Liver (tissue), 8 donors: ENCODE measurements at regions not wholly inside any gene's neighbourhood (a gene's known extent, or its start where the extent isn't known, plus 50 kb on each side); places are given as distances from the start of the nearest gene placed in this dataset.

Experiments used
- DNase-seq: peaks from one replicate; pipeline ENCODE4 v3.0.0-alpha.2; 2017; ENCODE audit warnings: low spot score
- H3K27ac ChIP-seq, 2 donors: one replicate each; pipeline ENCODE4 v1.7.0; 2013; ENCODE audit warnings: inconsistent platforms in 2 of 2, low read length in 2 of 2, control low read depth in 1 of 2, low read depth in 1 of 2, mild to moderate bottlenecking in 1 of 2
- H3K27me3 ChIP-seq, 4 donors: one replicate each; pipeline versions ENCODE4 v1.6.1 to v1.7.0; 2013; ENCODE audit warnings: low read length in 3 of 4, inconsistent platforms in 1 of 4, mild to moderate bottlenecking in 1 of 4, moderate library complexity in 1 of 4; ENCODE audit not compliant: control insufficient read depth in 4 of 4, insufficient read depth in 4 of 4
- H3K36me3 ChIP-seq, 4 donors: one replicate each; pipeline versions ENCODE4 v1.6.1 to v1.7.0; 2013; ENCODE audit warnings: low read length in 3 of 4, mild to moderate bottlenecking in 3 of 4, low read depth in 1 of 4, moderate library complexity in 1 of 4; ENCODE audit not compliant: control insufficient read depth in 4 of 4, insufficient read depth in 3 of 4
- H3K4me1 ChIP-seq, 4 donors: one replicate each; pipeline versions ENCODE4 v1.6.1 to v1.7.0; 2013; ENCODE audit warnings: low read length in 3 of 4, mild to moderate bottlenecking in 3 of 4, moderate library complexity in 1 of 4; ENCODE audit not compliant: control insufficient read depth in 4 of 4, insufficient read depth in 4 of 4
- H3K4me3 ChIP-seq, 3 donors: one replicate each; pipeline versions ENCODE4 v1.6.1 to v1.7.0; 2013; ENCODE audit warnings: low read length in 3 of 3, control low read depth in 1 of 3, low read depth in 1 of 3, mild to moderate bottlenecking in 1 of 3
- H3K9ac ChIP-seq, 2 donors: one replicate each; pipeline ENCODE4 v1.7.0; 2013; ENCODE audit warnings: low read length in 2 of 2, mild to moderate bottlenecking in 2 of 2, moderate library complexity in 2 of 2, control low read depth in 1 of 2, low read depth in 1 of 2
- H3K9me3 ChIP-seq, 4 donors: one replicate each; pipeline versions ENCODE4 v1.6.1 to v1.7.0; 2013; ENCODE audit warnings: low read length in 3 of 4; ENCODE audit not compliant: control insufficient read depth in 4 of 4
- EGR1 ChIP-seq, 2 donors: IDR thresholded peaks; 2 replicates each; pipeline ENCODE4 v1.6.1; 2016 to 2018; ENCODE audit warnings: antibody characterized with exemption in 2 of 2, low read depth in 2 of 2
- FOXA1 ChIP-seq: IDR thresholded peaks from 2 replicates; pipeline ENCODE4 v1.6.1; 2016; ENCODE audit warnings: antibody characterized with exemption
- FOXA2 ChIP-seq: IDR thresholded peaks from 2 replicates; pipeline ENCODE4 v1.6.1; 2016; ENCODE audit warnings: antibody characterized with exemption
- GABPA ChIP-seq, 2 donors: IDR thresholded peaks in 1 of 2; conservative IDR thresholded peaks in 1 of 2; 2 replicates each; pipeline ENCODE4 v1.6.1; 2016; ENCODE audit warnings: antibody characterized with exemption in 2 of 2, mild to moderate bottlenecking in 1 of 2, moderate library complexity in 1 of 2
- HNF4A ChIP-seq, 2 donors: conservative IDR thresholded peaks; 2 replicates each; pipeline ENCODE4 v1.6.1; 2016; ENCODE audit warnings: antibody characterized with exemption in 2 of 2, mild to moderate bottlenecking in 2 of 2
- HNF4G ChIP-seq: IDR thresholded peaks from 2 replicates; pipeline ENCODE4 v1.6.1; 2016; ENCODE audit warnings: antibody characterized with exemption
- JUND ChIP-seq, 2 donors: IDR thresholded peaks; 2 replicates each; pipeline ENCODE4 v1.6.1; 2016; ENCODE audit warnings: antibody characterized with exemption in 2 of 2
- NR2F2 ChIP-seq: IDR thresholded peaks from 2 replicates; pipeline ENCODE4 v1.6.1; 2016; ENCODE audit warnings: antibody characterized with exemption
- RAD21 ChIP-seq, 2 donors: IDR thresholded peaks; 2 replicates each; pipeline ENCODE4 v1.6.1; 2016; ENCODE audit warnings: antibody characterized with exemption in 2 of 2, mild to moderate bottlenecking in 2 of 2
- RXRA ChIP-seq, 2 donors: IDR thresholded peaks; 2 replicates each; pipeline ENCODE4 v1.6.1; 2017 to 2018; ENCODE audit warnings: antibody characterized with exemption in 2 of 2, mild to moderate bottlenecking in 1 of 2
- SP1 ChIP-seq: IDR thresholded peaks from 2 replicates; pipeline ENCODE4 v1.6.1; 2018; ENCODE audit warnings: antibody characterized with exemption, mild to moderate bottlenecking
- TAF1 ChIP-seq: conservative IDR thresholded peaks from 2 replicates; pipeline ENCODE4 v1.6.1; 2016; ENCODE audit warnings: antibody characterized with exemption, mild to moderate bottlenecking
- YY1 ChIP-seq: IDR thresholded peaks from 2 replicates; pipeline ENCODE4 v1.6.1; 2016; ENCODE audit warnings: antibody characterized with exemption, mild to moderate bottlenecking
- WGBS: extraction: QIAGEN DNeasy Blood & Tissue Kit; methylation state at CpG from one replicate; pipeline ENCODE4 v1.1.7; 2013; 5-methylcytosine and 5-hydroxymethylcytosine counted together
- TF ChIP-seq, protein P1 (sequence below): IDR thresholded peaks from 2 replicates; pipeline ENCODE4 v1.6.1; 2016; ENCODE audit warnings: antibody characterized with exemption, mild to moderate bottlenecking
- TF ChIP-seq, protein P2 (sequence below): IDR thresholded peaks from 2 replicates; pipeline ENCODE4 v1.6.1; 2016; ENCODE audit warnings: antibody characterized with exemption
- TF ChIP-seq, protein P3 (sequence below): IDR thresholded peaks from 2 replicates; pipeline ENCODE4 v1.6.1; 2016; ENCODE audit warnings: antibody characterized with exemption
- TF ChIP-seq, protein P4 (sequence below): fragments of 150-350 bp; IDR thresholded peaks from 2 replicates; pipeline ENCODE4 v1.5.1; 2017; ENCODE audit warnings: improper control_type of control experiment, low read depth, low read length; ENCODE audit not compliant: missing input control
- TF ChIP-seq, protein P5 (sequence below): IDR thresholded peaks from 2 replicates; pipeline ENCODE4 v1.6.1; 2016; ENCODE audit warnings: antibody characterized with exemption
- donor health status: healthy.
- donor health status: healthy.
- donor health status: healthy.
- donor health status: healthy.
- donor health status: healthy.

DNA sequence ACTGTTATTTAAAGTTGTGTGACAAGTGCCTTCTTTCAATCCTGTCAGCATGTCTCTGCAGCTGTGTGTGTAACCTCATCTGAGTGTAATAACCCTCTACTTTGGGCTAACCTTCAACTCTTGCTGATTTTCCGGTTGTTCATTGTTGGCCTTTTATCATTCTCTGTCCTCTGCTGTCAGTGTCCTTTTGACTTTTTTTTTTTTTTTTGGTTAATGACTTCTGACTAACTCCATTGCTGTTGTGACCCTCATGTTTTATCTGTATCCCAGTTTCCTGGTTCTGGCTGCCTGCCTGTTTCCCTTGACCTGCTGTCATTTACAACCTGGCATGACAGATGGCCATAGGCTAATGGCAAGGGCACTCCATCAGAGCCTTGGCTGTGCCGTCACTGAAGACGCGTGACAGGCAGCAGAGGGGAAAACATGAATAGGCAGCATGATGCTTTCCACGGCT lies 145.7 kb upstream of the MAN1A1 start:
- Histone ChIP-seq H3K9me3 (no peaks in the 10 kb centered on the region), H3K36me3 (no peaks in the 10 kb centered on the region), H3K4me3 (no peak overlapping the region), H3K27me3 (no peaks in the 10 kb centered on the region), H3K27ac (peak overlapping the region; percentile 65 to 72), H3K9ac (no peak overlapping the region), H3K4me1 (peaks cover 9 to 46% (median 32%) of the 10 kb centered on the region in 4 donors)
- DNase-seq, result no peak
- TF ChIP-seq FOXA2, result peak; percentile 3
- TF ChIP-seq, protein P1, sequence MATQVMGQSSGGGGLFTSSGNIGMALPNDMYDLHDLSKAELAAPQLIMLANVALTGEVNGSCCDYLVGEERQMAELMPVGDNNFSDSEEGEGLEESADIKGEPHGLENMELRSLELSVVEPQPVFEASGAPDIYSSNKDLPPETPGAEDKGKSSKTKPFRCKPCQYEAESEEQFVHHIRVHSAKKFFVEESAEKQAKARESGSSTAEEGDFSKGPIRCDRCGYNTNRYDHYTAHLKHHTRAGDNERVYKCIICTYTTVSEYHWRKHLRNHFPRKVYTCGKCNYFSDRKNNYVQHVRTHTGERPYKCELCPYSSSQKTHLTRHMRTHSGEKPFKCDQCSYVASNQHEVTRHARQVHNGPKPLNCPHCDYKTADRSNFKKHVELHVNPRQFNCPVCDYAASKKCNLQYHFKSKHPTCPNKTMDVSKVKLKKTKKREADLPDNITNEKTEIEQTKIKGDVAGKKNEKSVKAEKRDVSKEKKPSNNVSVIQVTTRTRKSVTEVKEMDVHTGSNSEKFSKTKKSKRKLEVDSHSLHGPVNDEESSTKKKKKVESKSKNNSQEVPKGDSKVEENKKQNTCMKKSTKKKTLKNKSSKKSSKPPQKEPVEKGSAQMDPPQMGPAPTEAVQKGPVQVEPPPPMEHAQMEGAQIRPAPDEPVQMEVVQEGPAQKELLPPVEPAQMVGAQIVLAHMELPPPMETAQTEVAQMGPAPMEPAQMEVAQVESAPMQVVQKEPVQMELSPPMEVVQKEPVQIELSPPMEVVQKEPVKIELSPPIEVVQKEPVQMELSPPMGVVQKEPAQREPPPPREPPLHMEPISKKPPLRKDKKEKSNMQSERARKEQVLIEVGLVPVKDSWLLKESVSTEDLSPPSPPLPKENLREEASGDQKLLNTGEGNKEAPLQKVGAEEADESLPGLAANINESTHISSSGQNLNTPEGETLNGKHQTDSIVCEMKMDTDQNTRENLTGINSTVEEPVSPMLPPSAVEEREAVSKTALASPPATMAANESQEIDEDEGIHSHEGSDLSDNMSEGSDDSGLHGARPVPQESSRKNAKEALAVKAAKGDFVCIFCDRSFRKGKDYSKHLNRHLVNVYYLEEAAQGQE, result no peak
- no peak for TF ChIP-seq FOXA1
- peak; percentile 33 for TF ChIP-seq HNF4G
- TF ChIP-seq SP1, result peak; percentile 64
- TF ChIP-seq NR2F2, result peak; percentile 41
- TF ChIP-seq YY1, result peak; percentile 56
- TF ChIP-seq, protein P2, sequence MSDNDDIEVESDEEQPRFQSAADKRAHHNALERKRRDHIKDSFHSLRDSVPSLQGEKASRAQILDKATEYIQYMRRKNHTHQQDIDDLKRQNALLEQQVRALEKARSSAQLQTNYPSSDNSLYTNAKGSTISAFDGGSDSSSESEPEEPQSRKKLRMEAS, result peak; percentile 78
- TF ChIP-seq TAF1, result peak; percentile 18
- TF ChIP-seq GABPA (IDR thresholded peaks at IDR 0.05 in 1 of 2, conservative IDR thresholded peaks at IDR 0.05 in 1 of 2), result no peak
- peak; percentile 87 to 90 for TF ChIP-seq RXRA (IDR thresholded peaks at IDR 0.05)
- peak; percentile 64 to 70 for TF ChIP-seq HNF4A (conservative IDR thresholded peaks at IDR 0.05)
- TF ChIP-seq, protein P3, sequence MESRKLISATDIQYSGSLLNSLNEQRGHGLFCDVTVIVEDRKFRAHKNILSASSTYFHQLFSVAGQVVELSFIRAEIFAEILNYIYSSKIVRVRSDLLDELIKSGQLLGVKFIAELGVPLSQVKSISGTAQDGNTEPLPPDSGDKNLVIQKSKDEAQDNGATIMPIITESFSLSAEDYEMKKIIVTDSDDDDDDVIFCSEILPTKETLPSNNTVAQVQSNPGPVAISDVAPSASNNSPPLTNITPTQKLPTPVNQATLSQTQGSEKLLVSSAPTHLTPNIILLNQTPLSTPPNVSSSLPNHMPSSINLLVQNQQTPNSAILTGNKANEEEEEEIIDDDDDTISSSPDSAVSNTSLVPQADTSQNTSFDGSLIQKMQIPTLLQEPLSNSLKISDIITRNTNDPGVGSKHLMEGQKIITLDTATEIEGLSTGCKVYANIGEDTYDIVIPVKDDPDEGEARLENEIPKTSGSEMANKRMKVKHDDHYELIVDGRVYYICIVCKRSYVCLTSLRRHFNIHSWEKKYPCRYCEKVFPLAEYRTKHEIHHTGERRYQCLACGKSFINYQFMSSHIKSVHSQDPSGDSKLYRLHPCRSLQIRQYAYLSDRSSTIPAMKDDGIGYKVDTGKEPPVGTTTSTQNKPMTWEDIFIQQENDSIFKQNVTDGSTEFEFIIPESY, result no peak
- TF ChIP-seq, protein P4, sequence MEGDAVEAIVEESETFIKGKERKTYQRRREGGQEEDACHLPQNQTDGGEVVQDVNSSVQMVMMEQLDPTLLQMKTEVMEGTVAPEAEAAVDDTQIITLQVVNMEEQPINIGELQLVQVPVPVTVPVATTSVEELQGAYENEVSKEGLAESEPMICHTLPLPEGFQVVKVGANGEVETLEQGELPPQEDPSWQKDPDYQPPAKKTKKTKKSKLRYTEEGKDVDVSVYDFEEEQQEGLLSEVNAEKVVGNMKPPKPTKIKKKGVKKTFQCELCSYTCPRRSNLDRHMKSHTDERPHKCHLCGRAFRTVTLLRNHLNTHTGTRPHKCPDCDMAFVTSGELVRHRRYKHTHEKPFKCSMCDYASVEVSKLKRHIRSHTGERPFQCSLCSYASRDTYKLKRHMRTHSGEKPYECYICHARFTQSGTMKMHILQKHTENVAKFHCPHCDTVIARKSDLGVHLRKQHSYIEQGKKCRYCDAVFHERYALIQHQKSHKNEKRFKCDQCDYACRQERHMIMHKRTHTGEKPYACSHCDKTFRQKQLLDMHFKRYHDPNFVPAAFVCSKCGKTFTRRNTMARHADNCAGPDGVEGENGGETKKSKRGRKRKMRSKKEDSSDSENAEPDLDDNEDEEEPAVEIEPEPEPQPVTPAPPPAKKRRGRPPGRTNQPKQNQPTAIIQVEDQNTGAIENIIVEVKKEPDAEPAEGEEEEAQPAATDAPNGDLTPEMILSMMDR, result no peak
- peak in 1 of 2 donors; percentile 41 for TF ChIP-seq EGR1 (IDR thresholded peaks at IDR 0.05; ENCODE audit: low read depth in 2 of 2)
- TF ChIP-seq JUND (IDR thresholded peaks at IDR 0.05), result peak in 1 of 2 donors; percentile 29
- TF ChIP-seq, protein P5, sequence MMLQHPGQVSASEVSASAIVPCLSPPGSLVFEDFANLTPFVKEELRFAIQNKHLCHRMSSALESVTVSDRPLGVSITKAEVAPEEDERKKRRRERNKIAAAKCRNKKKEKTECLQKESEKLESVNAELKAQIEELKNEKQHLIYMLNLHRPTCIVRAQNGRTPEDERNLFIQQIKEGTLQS, result no peak
- no peak for TF ChIP-seq RAD21 (IDR thresholded peaks at IDR 0.05)
- WGBS, result 29% methylated on average over 5 of the region's 5 CpGs
